Cardiac septum (tissue), 1 donor: ENCODE measurements at regions not wholly inside any gene's neighbourhood (a gene's known extent, or its start where the extent isn't known, plus 50 kb on each side); places are given as distances from the start of the nearest gene placed in this dataset.

Experiments
- DNase-seq: peaks from one replicate; pipeline ENCODE4 v3.0.0-alpha.2; 2020; ENCODE audit warnings: low spot score
- intact Hi-C: fragments of 100-400 bp; cut with DNase I; formaldehyde crosslinking; loops from one replicate; pipeline ENCODE4 v1.14.0; 2022
- donor health status: DM: no; HTN: no; CAD: no.

DNA sequence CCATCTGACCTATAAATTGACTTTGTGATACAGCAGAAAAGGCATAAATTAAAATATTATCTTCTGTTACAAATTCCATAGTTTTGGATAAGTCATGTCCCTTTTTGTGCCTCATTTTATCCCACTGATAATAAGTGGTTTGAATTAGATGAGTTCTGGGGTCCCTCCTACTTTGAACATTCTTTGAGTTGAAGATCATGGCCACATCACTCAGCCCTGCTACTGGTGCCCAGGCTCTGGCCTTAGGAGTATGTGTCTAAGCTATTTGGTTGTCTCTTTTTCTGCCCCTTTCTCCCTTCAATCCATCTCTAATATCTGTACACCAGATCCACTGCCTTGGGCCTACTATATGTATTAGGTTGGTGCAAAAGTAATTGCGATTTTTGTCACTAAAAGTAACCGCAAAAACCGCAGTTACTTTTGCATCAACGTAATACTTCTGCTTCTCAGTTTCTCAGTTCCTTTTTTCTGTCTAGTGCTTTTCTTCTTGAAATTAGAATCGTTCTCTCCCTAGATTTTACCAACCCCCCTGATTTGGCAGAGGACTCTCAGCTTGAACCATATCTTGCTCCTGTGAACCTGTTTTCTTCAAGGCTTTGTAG lies 362.5 kb upstream of the TNP1 start:
- intact Hi-C loops: no loop called here
- no peak for DNase-seq

DNA sequence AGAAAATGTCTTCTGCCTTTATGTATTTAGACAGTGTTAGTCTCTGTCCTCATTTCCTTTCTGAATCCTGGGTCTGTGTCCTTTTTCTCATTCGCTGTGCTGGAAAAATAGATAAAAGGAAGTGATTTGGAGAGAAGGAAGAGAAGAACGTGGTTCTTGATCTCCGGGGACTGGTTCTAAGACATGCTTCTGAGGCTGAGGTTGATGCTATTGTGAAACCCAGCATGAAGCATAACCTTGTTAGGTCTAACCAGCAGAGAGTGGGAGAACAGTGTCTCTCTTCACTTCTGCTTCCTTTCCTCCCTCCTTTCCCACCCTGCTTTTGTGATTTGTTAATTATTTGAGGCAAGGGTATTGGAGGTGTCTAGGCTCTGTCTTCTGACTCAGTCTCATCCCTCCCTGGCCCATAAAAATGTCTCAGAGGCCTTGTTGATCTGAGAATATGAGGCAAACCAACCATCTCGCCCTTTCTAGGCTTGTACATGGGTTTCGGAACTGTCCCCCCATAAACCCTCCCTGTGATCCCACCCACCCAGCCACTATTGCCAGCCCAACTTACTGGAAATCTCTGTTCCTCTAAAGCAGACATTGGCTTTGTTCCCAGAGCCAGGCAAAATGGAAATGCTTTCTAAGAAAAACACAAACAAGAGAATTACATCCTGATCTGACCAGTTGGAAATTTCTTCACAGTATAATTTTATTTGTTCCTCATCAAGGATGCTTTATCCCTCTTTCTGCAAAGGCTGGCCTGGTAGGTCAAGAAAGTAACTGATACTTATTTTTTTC lies 360.6 kb upstream of the TNP1 start:
- DNase-seq: no peak
- intact Hi-C loops: no loop called here

DNA sequence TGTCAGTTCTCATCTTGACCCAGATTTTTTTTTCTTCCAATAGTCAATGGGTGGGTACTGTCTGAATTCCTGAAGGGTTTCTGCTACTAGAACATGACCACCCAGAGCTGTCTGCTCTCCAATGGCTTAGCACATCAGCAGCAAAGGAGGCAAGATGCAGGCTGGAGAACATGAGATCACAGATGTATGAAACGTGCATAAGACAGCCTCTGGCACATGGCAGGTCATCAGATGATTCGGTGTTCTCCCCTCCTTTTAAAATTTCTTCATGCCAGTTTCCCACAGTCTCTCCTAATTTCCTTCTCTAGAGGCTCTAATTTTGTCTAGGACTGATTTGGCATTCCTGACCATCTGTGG lies 359.3 kb upstream of the TNP1 start:
- DNase-seq: no peak
- intact Hi-C loops: no loop called here

DNA sequence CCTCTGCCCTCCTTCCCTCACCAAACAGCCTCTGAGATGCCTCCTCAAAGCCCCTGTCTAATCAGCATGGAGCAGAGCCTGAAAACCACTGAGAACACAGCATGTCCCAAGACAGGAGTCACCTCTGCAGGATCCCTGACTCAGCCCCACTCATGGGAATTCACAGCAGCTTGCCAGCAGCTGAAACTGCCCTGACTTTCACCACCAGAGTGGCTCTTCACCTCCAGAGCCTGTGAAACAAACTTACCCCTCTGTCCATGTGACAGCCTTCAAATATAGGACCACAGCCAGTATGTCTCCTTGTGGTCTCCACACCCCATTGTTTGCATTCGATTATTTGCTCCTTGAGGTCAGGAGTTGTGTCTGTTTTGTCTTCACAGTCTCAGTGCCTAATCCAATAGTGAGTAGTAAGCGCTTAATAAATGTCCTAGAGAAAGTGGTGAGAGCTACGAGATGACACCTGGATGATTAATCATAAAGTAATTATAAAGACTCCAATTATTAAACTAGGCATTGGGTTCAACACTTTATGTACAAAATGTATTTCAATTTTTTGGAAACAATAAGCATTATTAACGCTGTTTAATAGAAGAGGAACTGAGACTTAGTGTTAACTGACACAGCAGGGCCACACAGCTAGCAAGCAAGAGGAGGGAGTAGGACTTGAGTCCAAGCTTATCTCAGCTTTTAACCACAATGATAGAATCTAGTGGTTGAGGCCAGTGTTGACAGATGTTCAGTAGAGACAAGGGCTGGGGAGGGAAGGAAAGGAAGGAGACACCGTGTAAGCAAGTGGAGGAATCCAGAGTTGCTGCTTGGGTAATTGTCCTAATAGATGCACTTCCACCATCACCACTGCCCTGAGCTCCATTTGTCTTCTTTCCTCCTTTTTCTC lies 358.7 kb upstream of the TNP1 start:
- DNase-seq: no peak
- intact Hi-C loops: no loop called here

DNA sequence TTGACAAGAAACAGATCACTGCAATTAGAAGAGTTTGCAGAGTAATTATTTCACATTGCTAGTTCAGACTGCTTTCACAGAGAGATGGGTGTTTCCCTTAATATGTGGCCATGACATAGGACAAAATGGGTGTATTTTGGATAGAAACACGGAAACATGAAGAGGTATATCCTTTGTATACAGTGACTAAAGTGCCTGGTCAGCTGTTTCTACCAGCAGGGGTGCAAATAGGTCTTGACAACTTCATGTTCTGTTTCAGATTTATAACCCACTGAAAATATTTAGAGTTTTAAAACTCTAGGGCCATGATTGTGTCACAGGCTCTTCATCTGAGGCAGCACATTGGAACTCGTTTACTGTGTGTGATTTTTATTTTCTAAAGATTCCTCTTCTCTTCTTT lies 357.1 kb upstream of the TNP1 start:
- intact Hi-C loops: no loop called here
- DNase-seq: no peak

DNA sequence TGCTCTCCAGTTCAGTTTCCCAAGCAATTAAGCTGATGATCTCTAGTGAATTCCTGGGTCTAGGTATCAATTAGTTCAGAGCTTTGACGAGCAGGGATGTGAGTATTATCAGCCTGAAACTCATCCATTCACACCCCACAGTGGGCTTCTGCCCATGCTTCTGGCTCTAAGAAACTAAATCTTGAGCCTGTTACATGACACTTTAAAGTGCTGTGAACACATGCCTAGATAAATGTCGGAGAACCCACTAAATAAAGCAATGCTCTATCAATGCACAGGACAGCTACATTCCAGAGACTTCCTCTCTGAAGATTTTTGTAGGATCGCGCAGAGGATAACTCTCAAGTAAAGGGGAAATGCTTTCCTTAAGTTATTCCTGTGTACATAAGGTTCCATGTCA lies 356.5 kb upstream of the TNP1 start:
- intact Hi-C loops: no loop called here

DNA sequence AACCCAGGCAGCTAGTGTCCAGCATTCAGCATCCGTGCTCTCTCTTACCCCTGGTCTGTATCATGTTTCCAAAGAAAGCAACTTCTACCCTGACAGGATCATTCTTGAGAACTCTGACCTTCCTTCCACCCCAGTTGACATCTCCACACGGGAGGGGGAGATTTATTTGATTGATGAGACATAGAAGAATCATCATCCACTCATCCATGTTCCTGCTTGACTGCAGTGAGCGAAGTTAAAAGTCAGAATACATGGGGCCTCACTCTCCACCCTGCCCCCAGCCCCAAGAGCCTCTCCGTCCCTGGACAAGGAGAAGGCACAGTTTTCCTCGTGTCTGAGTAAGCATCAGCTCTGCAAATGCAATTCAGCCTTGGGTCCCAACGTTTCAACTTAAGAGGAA lies 356.0 kb upstream of the TNP1 start:
- no peak for DNase-seq
- intact Hi-C loops: no loop called here

More for the DNA sequence above, 356.5 kb upstream of the TNP1 start:
- no peak for DNase-seq

DNA sequence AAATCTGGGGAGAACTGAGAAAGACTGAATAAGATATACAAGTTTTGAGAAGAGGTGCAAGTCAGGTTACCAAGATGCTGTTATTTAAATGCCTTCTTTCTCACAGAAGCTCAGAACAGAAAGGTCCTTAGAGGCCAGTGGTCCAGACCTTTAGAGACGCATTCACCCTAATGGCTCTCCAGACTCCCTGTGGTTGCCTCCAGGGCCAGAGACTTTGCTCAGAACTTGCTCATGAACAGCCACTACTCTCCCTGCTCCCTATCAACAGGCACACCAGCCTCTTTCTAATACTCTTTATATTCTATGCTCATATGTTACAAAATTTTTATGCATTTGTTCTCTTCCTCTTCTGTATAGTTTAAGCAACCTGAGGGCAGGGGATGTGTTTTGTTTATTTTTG lies 349.0 kb upstream of the TNP1 start:
- no peak for DNase-seq
- intact Hi-C loops: no loop called here

DNA sequence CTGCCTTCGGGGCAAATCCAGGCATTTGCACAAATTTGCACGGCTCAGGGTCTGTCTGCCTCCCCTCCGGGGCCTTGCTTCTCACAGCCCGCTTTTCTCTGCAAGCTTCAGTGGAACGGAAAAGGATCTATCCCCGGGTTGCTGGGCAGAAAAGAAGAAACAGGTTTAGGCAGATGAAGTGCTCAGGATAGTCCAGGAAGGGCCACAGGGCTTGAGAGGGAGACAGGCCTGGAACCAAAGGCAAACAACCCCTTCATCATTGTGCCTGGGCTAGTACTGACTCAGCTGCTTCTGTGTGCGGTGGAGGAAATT lies 347.8 kb upstream of the TNP1 start:
- DNase-seq: no peak
- intact Hi-C loops: no loop called here

DNA sequence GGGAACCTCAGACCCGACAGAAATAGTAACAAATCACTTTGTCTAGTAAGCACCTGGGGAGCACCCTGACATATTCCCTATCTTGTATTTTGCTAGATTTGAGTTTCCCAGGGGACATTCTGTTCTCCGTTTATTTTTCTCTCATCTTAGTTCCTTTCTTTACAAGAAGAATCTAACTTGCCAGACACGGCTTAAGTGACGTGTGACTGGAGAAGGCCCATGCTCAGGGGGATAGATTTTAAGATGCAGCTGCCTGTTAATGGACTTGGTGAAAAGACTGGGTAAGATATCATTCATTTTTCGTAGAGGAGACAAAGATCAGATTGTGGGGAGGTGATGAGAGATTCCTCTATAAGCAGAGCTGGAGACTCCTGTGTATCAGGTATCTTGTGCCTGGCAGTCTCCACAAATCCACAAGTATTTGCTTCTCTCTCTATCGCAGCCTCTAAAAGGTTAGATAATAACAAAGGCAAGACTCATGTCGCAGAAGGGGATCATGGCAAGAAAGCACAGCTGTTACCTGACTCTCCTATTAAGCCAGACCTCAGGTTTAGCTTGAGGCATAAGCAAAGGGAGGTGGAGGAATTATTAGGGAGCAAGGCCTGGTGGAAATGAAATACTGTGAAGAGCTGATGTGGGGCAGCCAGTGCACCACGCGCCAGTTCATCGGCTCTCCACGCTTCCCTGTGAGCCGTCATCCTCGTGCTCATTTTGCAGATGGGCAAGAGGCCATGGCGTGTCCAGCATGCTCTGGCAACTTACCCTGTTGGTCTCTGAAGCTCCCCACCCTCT lies 347.2 kb upstream of the TNP1 start:
- no peak for DNase-seq
- intact Hi-C loops: no loop called here

DNA sequence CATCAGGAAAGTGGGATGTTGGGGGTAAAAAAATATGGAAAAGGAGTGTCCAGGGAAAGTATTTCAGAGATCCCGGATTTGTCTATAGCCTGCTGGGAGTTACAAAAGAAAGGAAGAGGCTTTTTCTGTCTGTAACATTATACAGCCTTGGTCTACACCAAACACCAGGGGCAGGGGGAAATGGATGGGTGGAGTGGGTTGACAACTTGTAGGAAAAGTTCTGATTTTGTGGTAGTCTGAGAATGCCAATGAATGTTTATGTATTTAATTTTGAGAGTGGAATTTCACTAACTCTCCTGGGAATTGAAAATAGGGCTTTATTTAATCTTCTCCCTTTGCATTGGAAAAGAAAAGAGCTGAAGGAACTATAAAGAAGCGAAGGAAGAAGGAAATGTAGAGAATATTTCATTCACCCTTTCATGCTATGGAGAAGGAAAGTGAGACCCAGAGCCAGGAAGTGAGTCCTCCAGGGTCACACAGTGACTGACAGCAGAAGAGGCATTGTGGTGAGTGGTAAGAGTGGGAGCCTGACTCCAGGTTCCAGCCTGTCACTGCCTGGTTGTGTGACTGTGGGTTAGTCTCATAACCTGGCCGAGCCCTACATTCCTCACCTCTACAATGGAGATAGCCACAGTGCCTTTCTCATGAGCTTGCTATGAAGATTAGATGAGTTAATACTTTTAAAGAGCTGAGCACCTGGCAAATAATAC lies 346.3 kb upstream of the TNP1 start:
- no peak for DNase-seq
- intact Hi-C loops: no loop called here

DNA sequence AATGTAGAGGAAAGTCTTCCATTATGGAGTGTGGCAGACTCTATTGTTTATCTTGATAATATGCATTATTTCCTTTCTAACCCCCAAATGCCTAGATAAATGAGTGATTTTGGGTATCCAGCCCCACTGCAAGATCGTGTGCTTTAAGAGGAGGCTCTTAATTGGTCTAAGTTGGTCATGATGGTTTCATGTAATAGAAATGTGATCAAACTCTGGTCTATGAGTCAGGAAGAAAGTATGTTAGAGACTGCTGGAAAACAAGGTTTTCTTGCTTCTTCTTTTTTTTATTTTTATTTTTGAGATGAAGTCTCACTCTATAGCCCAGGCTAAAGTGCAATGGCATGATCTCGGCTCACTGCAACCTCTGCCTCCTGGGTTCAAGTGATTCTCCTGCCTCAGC lies 344.5 kb upstream of the TNP1 start:
- no peak for DNase-seq
- intact Hi-C loops: no loop called here

DNA sequence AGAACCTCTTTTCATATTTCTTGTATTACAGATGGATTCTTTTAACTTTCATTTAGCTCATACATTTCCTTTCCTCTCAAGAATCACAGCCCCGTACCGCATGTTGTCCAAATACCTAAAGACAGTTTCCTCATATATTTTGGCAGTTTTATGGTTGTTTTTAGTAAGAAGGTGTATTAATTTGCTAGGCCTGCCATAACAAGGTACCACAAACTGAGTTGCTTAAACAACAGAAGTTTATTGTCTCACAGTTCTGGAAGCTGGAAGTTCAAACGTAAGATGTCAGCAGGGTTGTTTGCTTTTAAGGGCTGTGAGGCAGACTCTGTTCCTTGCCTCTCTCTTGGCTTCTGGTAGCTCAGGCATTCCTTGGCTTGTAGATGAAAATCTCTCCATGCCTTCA lies 343.2 kb upstream of the TNP1 start:
- DNase-seq: no peak
- intact Hi-C loops: no loop called here

DNA sequence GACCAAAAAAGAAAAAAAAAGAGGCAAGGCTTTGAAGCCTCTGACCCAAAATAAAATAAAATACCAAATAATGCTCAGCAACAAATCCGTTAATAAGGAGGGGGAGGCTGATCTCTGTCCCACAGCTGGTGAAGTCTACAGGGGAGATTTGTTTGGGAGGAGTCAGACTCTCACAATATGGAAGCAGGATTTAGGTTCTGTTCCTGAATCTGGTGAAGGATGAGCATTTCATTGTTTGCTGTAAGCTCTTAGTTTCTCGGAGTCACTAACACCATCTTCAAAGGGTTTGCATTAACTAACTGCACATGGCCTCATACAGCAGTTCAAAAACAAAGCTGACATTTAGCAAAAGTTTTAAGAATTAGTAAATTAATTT lies 339.4 kb upstream of the TNP1 start:
- DNase-seq: no peak
- intact Hi-C loops: no loop called here

DNA sequence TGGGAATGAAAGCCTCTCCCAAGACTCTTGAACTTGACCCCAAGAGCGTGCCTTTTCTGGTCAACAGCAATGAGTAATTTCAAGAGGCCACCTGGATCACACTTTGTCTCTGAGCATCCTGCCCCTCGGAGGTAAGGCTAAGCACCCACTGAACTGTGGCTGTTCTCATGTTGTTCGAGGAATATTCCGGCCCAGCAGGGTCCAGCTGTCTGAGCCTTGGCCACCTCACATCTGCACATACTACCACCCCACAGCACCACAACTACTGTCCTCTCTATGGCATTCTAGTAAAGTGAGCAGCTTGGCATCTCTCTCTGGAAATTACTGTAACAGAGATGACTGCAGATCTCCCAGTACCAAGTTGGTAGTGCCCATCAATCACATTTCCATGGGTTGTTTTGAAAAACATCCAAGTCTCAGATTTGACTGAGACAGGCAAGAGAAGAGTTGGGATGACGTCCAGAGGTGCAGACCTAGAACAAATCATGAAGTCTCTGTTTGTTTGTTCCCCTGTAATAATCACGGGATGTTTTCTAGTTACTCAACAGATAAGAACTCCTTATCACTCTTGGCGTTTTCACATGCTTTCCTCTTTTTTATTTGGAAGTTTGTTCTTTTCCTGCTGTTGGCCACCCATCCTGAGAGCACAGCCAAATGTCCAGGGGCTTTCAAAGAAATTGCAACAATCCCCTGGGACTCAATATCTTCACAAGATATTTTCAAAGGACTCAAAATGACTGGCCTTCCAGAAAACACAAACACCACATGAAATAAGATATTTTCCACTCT lies 336.0 kb upstream of the TNP1 start:
- no peak for DNase-seq
- intact Hi-C loops: no loop called here

DNA sequence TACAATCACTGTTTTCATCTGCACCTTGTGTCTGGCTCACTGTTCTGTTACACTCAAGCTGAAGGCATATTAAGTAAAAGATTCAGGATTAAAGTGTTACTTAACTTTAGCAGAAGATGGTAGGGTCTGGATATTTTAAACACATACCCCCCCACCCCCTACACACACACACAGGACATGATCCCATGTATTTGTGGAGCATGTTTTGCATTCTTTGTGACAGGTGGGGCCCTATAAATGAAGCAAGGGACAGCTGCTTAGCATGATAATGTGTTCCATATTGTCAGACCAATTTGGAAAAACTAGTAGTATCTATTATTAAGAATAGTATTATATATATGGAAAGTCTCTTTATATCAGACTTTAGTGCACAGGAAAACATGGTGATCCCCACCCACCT lies 335.2 kb upstream of the TNP1 start:
- no peak for DNase-seq
- intact Hi-C loops: no loop called here

DNA sequence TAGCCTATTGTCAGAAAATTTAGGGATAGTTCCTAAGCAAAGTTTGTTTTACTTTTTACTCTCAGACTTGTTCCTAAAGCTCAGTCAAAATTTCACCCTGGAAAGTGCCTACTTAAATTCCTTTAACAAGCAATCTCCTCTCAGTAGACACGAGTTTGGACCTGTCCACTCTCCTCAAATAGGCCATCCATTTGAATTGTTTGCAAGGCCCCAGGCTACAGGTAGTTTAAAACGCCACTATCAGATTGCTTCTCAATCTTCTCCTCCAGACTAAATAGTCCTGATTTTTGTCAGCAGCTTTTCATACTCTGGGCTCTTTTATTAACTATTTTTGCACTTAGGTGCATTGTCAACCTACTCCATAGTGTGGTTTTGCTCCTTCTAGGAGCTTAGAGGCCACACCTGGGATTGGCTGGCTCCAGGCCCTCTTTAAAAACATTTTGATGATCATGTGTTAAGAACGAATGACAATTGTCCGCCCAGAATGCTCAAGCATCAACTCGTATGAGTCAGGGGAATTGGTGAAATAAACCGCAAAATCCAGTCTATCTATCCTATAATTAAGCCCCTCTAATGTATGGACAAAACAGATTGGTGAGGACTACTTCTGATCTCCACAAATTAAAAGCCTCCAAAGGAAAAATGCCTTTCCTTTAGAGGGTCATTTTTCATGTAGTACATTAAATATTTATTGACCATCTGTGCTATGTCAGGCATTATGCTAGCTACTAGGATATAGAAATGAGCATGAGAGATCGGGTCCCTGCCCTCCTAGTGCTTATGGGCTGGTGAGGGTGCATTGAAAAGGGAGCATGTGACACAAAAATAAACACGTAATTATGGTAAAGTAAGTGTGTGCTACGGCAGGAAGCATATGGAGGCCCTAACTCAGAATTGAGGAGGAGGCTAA lies 333.8 kb upstream of the TNP1 start:
- intact Hi-C loops: no loop called here
- DNase-seq: no peak

DNA sequence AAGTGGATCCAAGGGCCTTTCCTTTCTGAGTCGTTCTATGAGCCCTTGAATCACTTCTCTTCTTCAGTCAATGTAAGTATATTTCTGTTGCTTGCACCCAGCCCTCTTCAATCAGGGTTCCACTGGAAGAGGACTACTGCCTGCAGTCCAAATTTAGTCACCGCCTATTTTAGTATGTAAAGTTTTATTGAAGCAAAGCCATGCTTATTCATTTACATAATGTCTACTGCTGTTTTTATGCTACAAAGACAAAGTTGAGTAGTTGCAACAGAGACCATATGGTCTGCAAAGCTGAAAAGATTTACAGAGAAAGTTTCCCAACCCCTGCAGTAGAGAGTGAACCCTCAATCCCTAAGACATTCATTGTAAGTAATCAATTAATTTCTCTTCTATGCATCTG lies 332.5 kb upstream of the TNP1 start:
- intact Hi-C loops: no loop called here

More for the DNA sequence above, 332.5 kb upstream of the TNP1 start:
- no peak for DNase-seq
